ENCODE measurements at regions not wholly inside any gene's neighbourhood (a gene's known extent, or its start where the extent isn't known, plus 50 kb on each side); places are given as distances from the start of the nearest gene placed in this dataset.
A peak's percentile ranks its signal among the peaks of the same experiment; 100 is the strongest.
"Not testable (repeated sequence)": the region's sequence is repeated elsewhere in the genome, so short reads cannot be mapped to it uniquely, and the experiment has no call there.

DNA sequence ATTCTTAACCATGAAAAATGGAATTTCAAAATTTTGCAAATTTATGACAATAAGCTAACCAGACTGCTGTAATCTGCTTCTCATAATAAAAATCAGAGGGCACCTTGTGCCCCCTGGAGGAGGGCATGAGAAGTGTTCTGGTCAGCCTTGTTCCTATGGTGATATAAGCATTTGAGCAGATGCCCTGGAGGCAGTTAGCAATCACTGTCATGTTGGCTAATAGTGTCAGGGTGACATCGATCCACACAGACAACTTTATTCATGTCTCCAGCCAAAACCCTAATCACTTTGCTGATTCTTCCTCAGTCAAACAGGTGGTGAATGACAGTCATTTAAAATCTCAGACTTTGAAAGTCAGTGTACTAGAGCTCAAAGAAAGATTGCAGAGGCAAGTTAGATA, 943.0 kb downstream of the GALC start:
- peak; percentile 62 for DNase-seq (ENCODE audit: low spot score)

DNA sequence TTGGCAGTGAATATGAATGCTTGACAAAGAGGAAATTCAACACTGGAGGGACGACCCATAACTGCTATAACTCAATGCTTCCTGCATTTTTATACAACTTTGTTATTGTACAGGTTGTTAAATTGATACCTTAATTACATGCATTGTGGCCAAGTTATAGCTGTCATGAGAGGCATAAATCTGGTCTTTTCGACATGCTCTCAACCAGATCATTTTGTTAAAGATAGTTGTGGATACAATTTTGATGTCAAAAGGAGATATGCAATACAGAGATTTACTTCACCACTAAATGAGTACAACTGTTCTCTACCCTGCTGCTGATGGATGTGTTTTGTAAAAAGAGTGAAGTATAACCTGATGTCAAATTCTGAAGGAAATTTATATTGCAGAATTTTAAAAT, 946.0 kb downstream of the GALC start:
- no peak for DNase-seq (ENCODE audit: low spot score)

DNA sequence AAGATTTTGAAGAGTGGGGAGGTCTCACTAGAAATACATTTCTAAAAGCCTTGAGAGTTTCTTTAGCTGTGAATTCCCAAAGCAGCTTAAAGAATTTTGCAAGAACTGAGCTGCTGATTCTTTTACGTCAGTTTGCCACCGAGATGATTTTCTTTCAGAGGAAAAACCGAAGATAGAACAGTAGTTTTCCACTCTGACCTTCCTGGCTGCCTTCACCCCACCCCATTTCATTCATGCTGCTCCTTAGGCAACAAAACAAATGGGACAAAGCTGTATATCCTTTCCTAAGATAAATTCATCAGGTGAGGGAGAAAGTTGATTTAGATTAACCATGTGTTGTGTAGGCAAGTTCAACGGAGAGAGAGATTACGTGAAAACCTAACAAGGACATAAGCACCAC, 947.0 kb downstream of the GALC start:
- no peak for DNase-seq (ENCODE audit: low spot score)

DNA sequence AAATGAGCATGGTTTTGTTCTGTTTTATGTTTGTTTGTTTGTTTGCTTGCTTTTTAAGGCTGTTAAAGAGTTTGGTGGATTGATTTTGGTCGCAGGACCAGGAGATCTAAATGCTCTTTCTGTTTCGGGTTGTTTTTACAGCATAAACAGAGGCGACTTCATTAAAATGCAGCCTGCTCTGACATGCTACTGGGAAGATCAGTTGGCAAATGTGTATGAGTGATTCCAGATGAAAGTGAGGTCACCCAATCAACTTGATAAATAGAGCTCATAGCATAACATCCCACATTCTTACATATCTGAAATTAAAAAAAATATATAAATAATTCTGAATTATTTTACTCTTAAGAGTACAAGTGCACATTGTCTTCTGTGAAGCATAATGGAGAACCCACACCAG, 947.7 kb downstream of the GALC start:
- no peak for DNase-seq (ENCODE audit: low spot score)

DNA sequence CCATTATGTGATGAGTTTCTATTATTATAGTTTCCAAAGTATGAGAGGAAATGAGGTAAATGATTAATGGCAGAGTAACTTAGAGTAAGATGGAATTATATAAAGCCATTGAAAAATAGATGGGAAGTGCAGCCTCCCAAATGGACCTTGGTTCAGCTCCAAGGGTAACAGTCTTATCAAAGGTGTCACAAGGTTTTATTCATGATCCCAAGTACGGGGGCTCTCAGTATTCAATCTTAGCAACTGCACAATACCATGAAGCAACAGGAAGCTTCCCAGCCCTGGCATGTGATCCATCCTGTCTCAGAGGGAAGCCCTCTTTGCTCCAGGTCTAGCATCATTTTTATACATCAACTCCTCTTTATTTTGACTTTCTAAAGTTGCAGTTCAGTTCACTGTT, 948.2 kb downstream of the GALC start:
- DNase-seq (ENCODE audit: low spot score), result no peak

DNA sequence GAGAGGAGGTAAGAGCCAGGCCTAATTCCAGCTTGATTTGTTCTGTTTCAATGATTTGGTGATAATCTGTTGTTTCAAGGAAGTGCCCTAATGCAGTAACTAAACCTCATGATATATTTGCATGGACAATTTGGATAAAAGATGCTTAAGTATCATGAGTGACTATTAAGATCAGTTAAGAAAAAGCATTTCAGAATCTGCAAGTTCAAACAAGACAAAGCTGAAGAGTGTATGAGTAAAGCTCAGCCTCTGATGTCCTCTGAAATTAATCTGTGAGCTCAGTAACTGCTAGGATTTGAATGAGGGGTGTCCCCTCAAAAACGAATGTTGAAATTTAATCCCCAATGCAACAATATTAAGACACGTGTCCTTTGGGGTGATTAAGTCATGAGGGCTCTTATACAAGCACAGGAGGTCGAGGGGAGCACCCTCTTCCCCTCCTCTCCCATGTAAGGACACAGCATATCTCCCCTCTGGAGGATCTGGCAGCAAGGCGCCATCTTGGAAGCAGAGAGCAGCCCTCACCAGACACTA, 949.2 kb downstream of the GALC start:
- no peak for DNase-seq (ENCODE audit: low spot score)

DNA sequence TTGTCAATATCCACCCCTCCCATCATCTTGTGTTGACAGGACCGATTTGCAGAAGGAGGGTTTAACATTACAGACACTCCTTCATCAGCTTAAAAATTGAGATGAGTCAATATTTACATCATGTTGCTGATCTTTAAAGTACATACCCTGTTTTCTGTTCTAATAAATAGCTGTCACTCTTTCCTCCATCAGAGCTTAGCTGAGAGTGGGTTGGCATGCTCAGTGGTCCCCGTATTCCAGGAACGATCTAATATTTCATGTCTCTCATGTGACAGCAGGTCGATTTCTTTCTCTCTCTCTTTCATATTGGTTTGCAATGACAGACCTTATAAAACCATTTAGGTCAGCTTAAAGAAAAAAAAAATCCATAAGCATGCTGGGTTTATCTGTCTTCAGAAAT, 950.6 kb downstream of the GALC start:
- no peak for DNase-seq (ENCODE audit: low spot score)

DNA sequence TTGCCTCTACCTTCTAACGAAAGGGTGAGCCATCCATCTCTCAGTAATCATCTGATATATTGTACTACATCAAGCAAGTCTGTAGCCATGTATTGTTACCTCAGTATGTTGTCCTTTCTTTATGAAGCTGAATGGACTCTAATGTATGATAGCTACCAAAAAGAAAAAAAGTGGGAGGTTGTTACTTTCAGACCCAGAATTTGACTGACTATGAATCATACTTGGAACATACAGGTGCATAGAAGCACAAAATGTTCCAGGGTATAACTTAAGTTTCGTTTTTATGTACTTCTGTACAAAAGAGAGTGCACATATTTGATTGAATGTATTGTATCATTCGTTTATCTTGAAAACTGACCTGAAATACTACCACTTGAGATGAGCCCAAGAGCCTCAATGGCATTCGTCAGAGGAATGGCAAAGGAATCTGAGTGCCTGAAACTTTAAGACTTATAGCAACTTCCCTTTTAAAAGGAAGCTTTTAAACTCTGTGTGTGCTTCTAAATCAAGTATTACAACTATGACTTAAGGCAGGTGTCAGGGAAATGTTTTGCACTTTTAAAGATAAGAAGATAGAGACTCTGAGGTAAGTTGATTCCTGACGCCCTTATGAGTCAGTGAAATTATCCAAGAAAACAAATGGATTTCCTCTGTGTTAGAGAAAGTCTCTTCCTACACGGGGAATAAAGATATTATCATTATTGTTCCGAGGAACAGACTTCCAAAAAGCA, 951.5 kb downstream of the GALC start:
- DNase-seq (ENCODE audit: low spot score), result no peak

DNA sequence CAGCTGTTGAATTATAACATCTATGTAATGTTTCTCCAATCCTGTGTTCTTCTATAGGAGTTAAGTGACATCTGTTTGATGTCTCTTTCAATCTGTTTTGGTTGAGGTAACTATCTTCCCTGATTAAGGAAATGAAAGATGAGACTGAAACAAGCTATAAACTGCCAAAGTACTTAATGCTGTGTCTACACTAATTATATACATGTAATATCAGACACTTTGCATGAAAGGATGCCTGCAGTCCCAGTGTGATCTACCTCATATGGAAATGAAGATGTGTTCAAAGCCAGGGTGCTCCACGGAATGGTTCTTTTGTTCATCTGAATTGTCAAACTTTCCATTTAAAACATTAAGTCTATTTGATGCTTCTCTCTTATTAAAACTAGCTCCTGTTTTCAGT, 958.3 kb downstream of the GALC start:
- no peak for DNase-seq (ENCODE audit: low spot score)

DNA sequence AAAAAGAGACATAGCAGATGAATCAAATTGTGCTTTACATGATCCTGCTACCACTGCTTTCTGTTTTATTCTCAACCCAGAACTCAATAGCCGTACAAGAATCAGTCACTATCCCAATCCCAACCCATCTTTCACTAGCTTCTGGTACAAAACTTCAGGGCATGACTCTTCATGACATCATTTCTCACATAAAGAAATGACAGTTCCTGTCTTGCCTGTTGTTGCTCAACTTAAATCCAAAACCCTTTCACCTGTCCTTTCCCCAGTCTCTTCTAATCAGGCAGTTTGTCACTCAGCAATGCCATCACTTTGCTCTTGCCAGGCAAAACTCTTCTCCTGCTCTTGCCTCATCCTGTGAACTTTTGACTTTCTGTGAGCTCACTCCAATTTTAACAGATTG, 962.8 kb downstream of the GALC start:
- no peak for DNase-seq (ENCODE audit: low spot score)

DNA sequence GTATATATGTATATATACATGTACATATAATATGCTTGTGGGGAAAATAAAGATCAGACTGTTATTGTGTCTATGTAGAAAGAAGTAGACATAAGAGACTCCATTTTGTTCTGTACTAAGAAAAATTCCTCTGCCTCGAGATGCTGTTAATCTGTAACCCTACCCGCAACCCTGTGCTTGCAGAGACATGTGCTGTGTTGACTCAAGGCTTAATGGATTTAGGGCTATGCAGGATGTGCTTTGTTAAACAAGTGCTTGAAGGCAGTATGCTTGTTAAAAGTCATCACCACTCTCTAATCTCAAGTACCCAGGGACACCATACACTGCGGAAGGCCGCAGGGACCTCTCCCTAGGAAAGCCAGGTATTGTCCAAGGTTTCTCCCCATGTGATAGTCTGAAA, 972.9 kb downstream of the GALC start:
- DNase-seq (ENCODE audit: low spot score), result not testable (repeated sequence)

DNA sequence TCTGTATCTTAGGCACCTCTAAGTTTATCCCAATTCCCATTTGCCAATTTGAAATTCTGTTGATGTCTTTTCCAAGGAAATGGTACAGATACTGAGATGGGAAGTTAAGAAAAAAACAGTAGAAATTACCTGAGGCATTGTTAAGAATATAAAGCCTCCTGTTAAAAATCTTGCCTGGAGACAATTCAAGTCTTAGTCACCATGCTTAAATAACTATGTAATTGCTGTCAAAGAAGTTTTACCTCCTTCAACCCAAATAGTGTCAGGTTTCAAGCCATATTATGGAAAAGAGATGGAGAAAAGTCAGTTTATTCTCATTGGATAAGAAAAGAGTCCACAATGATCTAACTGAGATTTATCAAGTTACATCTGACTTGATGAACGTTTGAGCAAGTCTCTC, 974.7 kb downstream of the GALC start:
- no peak for DNase-seq (ENCODE audit: low spot score)

DNA sequence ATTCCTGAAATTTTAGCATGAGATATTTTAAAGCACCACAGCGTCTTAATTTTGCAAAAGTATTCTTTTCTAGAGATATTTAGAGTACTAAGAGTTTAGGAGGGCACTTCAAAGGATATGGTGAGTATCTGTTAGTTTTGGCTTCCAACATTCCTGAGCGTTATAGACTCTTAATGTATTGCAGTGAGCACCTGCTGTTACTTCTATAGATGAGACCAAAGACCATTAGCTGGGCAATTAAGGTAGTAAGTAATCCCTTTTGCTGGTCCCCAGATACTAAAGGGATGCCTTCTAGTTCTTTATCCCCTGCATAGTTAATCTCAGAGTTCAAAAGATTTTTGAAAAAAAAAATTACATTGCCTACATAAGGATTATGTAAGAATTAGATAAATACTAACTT, 975.6 kb downstream of the GALC start:
- DNase-seq (ENCODE audit: low spot score), result no peak

DNA sequence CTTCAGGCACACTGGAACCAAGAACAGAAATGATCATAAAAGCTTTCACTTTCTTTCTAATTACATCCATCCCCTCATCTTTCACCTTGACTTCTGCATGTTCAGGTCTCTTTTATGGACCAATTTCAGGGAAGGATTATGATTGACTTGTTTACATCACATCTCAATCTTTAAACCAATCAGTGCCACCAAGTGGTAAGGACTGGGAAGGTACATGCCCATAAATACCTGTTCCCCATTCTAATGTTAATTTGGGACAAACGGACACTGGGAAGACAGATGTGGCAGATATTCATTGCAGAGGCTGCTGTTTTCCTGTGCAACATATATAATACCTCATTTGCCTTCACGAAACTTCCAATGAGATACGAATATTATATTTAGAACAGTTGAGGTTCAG, 978.1 kb downstream of the GALC start:
- DNase-seq (ENCODE audit: low spot score), result peak; percentile 1

DNA sequence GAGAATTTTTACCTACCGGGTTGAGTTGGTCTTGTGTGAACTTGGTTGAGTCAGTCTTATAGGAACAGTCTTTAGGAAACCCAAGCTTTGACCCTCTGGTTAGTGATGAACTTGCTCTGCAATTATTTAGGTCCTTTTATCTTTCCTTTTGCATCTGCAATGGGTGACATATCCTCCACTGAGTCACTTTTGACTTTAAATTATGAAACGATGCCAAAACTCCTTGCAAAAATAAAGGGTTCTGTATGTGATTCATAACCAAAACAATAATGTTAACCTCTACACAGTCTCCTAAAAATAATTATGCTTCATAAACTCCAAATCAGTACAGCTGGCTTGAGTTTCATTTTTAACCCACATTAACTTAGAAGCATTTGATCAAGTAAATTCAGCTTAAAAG, 979.4 kb downstream of the GALC start:
- DNase-seq (ENCODE audit: low spot score), result no peak

DNA sequence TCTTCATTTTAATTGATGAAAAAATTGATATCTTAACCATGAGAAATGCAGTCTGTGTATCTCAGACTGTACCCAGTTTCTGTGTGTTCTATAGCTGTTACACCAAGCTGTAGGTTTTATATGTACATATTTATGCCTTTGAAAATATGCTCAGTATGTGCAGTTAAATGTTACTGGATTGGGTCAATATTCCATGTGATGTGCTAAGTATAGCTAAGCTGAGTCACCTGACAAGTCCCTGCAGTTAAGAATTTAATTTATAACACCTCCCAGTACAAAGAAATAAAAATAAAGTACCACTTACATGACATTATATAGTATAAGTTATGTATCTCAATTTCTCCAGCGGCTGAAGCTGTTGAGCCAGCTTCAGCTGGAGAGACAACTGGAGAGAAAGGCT, 984.0 kb downstream of the GALC start:
- no peak for DNase-seq (ENCODE audit: low spot score)

DNA sequence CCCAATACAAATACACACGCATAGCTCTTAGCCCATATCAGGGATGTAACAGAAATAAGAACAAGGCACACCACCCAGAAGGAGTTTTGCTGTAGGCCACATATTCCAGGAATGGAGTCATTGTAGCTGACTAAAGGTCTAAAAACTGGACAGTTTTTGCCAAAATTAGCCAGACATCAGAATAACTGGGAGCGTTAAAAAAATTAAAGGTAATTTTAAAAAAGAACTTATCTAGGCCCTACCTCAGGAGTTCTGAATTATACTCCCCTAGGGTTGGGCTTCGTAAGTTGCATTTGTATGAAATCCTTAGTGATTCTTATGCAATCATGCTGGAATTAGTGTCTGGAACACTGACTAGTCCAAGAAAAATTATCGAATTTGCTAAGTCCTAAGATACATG, 987.7 kb downstream of the GALC start:
- no peak for DNase-seq (ENCODE audit: low spot score)

DNA sequence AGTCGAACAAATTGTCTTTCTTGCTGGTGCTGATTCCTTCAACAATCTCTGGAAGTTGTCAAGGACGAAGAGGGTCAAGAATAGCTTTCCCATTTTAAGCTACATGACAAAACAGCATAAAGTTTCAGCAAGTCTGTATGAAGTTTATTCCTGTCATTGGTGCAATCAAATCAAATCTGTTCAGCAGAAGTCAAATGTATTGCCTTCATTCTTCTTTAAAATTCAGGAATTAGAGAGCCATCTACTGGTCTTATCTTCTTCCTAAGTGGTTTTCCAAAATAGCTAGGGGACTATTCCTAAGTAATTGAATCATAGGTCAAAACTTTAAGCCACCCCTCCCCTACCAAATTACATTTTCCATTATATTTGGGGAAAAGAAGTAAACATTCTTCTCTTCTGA, 990.2 kb downstream of the GALC start:
- no peak for DNase-seq (ENCODE audit: low spot score)

DNA sequence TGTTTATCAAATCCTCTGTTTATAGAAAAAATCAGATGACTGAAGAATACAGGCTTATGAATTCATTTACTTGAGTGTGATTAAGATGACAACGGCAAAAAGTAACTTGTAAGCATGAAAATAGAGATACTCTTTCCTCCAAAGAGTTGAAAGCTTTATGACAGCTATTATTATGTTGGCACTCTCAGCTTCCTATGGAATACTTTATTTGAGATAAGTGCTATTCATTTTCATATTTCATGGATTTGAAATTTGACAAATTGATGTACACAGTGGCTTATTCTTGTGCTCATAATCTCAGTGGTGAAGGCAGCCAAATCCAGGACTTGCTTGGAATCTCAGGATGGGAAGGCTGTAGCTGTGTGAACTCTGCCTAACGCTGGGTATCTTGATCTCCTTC, 991.6 kb downstream of the GALC start:
- no peak for DNase-seq (ENCODE audit: low spot score)

DNA sequence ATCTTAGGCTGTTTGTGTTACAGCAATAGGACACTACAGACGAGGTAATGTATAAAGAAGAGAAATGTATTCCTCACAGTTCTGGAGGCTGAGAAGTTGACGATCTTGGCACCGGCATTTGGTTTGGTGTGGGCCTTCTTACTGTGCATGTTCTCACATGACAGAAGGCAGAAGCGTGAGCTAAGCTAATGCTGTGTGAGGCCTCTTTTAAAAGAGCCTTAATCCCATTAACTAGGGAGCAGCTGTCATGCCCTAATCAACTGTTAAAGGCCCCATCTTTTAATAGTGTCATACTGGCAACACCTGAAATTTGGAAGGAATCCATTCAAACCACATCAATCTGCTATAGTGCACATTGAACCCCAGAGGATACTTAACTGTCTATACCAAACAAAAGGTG, 992.9 kb downstream of the GALC start:
- no peak for DNase-seq (ENCODE audit: low spot score)

DNA sequence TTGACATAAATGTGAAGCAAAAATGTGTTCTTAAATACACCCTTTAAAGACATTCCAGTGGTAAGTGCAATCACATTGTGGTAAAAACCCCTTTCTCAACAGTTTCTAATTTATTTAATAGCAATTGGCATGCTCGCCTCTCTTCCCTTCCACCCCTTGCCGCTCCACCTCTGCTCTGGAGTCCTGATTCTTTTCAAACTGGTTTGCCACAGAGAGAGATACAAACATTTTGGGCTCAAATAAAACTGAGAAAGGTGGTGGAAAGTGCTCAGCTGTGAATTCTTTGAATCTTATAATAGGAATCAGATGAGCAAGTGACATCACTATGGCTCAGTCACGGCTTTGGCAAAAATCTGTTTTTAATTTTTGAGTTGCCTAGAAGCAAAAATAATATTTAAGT, 993.9 kb downstream of the GALC start:
- no peak for DNase-seq (ENCODE audit: low spot score)

DNA sequence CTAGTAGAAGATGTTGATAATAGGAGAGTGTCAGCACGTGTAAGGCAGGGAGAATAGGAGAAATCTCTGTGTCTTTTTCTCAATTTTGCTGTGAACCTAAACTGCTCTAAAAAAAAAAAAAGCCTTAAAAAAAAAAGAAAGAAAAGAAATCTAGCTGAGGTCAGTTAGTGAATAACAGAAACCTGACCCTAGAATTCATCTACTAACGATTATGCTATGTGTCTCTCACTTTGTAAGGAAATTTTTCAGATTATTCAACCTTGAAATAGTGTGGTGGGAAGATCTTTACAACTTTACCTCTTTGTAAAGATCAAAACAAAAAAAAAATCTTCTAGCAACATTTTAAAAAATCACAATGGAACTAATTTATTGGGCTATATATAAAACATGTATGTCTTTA, 995.7 kb downstream of the GALC start:
- no peak for DNase-seq (ENCODE audit: low spot score)

DNA sequence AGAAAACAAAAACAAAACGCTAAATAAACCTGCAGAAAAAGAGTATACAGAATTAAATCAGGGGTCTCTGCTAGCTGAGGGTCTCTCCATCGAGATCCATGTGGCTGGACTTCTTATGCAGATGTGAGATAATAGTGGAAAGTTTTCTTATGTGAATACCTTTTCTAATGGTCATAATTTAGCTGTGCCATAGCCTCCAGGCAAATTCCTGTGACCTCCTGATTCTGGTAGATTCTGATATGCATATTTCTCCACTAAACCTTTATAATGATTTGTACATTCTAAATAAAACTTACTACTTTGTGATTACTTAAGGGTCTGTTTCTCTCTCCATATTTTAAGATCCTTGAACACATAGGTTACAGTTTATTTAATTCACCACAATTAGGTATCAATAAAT, 1002.6 kb downstream of the GALC start:
- no peak for DNase-seq (ENCODE audit: low spot score)

DNA sequence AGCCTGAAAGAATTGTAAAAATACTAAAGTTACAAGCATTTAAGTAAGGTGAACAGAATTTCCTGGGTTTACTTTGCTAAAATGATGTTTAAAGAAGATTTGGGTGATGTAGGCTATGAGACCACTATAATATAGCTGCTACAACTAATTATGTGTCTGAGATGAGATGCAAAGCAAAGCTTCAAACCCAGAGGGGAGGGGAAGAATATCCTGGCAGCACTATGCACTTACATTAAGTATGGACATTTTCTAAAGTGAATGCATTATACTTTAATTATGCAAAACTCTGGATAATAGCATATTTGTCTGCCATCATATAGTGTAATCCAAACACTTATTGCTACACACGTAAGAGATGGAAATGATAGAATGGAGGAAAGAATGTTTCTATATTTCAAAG, 1003.7 kb downstream of the GALC start:
- no peak for DNase-seq (ENCODE audit: low spot score)

DNA sequence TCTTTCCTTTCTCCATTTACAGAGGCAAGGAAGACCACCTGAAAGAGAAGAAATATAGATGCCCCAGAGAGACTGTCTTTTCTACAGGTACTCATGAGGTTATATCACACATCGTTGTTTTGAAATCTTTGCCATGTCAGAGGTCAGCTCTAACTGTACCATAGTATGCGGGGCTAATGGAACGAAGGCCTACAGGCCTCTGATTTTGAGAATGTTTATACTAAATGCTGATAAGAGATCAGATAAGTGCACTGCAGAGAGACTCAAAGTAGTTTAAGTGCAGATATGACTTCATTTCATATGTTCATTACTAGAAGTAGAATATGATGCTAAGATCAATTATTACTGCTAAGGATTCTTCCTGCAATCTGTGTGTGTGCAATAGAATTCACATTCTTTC, 1005.0 kb downstream of the GALC start:
- DNase-seq (ENCODE audit: low spot score), result no peak
